GM20000 (cell line): ENCODE measurements at regions not wholly inside any gene's neighbourhood (a gene's known extent, or its start where the extent isn't known, plus 50 kb on each side); places are given as distances from the start of the nearest gene placed in this dataset.

Experiments used
- DNase-seq: peaks from one replicate; pipeline ENCODE4 v3.0.0; 2012; ENCODE audit warnings: low spot score
- CTCF ChIP-seq: IDR thresholded peaks from 2 replicates; pipeline ENCODE4 v1.5.1; 2012; ENCODE audit warnings: mild to moderate bottlenecking, control low read depth; ENCODE audit errors: extremely low read depth, missing control alignments

GRCh38 chr4:32094987-32095386 is 1374.8 kb downstream of the PCDH7 start:
- no peak for TF ChIP-seq CTCF
- DNase-seq: no peak

- no peak for TF ChIP-seq CTCF
- no peak for DNase-seq
These were observed 1382.7 kb downstream of the PCDH7 start for GRCh38 chr4:32102896-32103295.

GRCh38 chr4:32106767-32107166 is 1386.6 kb downstream of the PCDH7 start:
- DNase-seq: no peak
- TF ChIP-seq CTCF: no peak

GRCh38 chr4:32112891-32113290 is 1392.7 kb downstream of the PCDH7 start:
- no peak for DNase-seq
- no peak for TF ChIP-seq CTCF

- TF ChIP-seq CTCF: no peak
- no peak for DNase-seq
These were observed 1397.5 kb downstream of the PCDH7 start for GRCh38 chr4:32117693-32118092.

GRCh38 chr4:32119907-32120306 is 1399.7 kb downstream of the PCDH7 start:
- no peak for DNase-seq
- no peak for TF ChIP-seq CTCF

GRCh38 chr4:32128549-32128948 is 1408.4 kb downstream of the PCDH7 start:
- no peak for TF ChIP-seq CTCF
- DNase-seq: no peak
